GM18951 (cell line): ENCODE measurements at regions not wholly inside any gene's neighbourhood (a gene's known extent, or its start where the extent isn't known, plus 50 kb on each side); places are given as distances from the start of the nearest gene placed in this dataset.
"Not testable (repeated sequence)": the region's sequence is repeated elsewhere in the genome, so short reads cannot be mapped to it uniquely, and the experiment has no call there.

Experiments used
- POLR2A ChIP-seq: IDR thresholded peaks from 4 replicates; pipeline ENCODE4 v1.6.1; 2011; ENCODE audit warnings: mild to moderate bottlenecking; ENCODE audit not compliant: insufficient read length, insufficient read depth; ENCODE audit errors: extremely low read depth
- in situ Hi-C: fragments of 300-500 bp; cut with MboI; formaldehyde crosslinking; loops from one replicate; pipeline ENCODE4 v1.12.0; 2022; ENCODE audit warnings: low sequenced_read_pairs, mixed read lengths, inconsistent platforms; ENCODE audit not compliant: unreplicated experiment

DNA sequence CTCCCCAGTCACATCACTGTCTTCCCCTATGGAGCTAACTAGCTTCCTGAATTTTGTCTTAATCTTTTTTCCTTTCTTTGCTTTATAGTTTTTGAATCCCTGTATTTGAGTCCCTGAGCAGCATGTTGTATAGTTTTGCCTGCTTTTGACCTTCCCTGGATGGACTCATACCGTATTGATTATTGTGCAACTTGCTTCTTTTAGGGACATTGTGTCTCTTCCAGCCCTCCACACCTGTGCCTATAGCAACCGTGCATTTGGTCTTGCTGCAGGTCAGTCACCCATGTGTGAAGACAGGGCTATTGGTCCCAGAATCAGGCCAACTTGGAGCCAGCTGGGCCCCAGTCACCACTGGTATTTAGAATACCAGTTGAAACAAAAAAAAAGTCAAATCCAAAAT is 158.9 kb upstream of the ADCY1 start:
- no peak for TF ChIP-seq POLR2A
- in situ Hi-C loops, result no loop called here

DNA sequence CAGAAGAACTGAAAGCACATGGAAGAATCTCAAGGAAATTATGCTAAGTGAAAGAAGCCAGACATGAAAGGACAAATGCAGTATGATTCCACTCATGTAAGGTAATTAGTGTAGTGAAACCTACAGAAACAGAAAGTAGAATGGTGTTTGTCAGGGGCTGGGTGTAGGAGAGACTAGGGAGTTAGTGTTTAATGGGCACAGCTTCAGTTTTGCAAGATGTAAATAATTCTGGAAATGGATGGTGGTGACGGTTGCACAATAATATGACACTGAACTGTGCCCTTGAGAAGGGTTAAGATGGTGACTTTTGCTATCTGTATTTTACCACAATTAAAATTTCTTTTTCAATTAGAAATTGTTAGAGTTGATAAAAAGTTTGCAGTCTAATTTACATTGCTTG is 157.3 kb upstream of the ADCY1 start:
- no peak for TF ChIP-seq POLR2A
- in situ Hi-C loops, result no loop called here

DNA sequence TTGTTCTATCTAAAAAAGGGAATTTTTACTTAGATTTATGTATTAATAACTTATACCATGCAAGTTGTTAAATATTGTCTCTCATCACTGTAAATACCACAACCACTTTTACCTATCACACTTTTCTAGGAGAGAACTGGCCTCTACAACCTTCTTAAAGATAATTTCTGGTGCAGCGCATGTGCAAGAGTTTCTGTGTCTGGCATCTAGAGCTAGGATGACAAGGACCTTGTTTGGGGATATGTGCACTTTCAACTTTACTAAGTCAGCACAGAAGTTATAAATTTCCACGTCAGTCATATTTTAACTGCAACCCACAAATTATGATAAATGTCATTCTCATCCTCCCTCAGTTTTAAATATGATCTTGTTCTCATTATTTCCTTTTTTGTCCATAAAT is 156.9 kb upstream of the ADCY1 start:
- no peak for TF ChIP-seq POLR2A
- in situ Hi-C loops, result no loop called here

- in situ Hi-C loops, result no loop called here
- TF ChIP-seq POLR2A, result no peak
Observed at GRCh38 chr7:45417735-45418134, 156.4 kb upstream of the ADCY1 start.

- in situ Hi-C loops, result no loop called here
Observed at GRCh38 chr7:45420843-45421495, 153.2 kb upstream of the ADCY1 start.

GRCh38 chr7:45421806-45422205 is 152.4 kb upstream of the ADCY1 start:
- in situ Hi-C loops, result no loop called here
- no peak for TF ChIP-seq POLR2A

More at GRCh38 chr7:45420843-45421495, 153.2 kb upstream of the ADCY1 start:
- TF ChIP-seq POLR2A, result no peak

- in situ Hi-C loops, result no loop called here
- TF ChIP-seq POLR2A, result no peak
Observed at GRCh38 chr7:45430397-45430796, 143.8 kb upstream of the ADCY1 start.

GRCh38 chr7:45434167-45434784 is 139.9 kb upstream of the ADCY1 start:
- in situ Hi-C loops, result no loop called here
- TF ChIP-seq POLR2A, result no peak

GRCh38 chr7:45435131-45435530 is 139.0 kb upstream of the ADCY1 start:
- in situ Hi-C loops, result no loop called here
- no peak for TF ChIP-seq POLR2A

DNA sequence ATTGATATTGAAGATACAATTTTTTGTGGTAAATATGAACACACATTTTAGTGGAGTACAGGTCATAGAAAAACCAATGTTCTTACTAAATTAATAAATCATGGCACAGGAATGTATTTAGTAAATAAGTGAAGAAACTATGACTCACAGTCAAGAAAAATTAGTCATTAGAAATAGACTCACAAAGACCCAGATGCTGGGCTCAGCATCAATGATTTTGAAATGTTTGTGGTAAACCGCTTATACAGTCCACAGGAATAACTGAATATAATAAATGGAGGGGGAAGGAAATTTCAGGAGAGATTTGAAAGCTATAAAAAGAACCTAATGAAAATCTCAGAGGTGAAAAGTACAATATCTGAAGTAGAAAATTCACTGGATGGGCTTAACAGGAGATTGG is 138.3 kb upstream of the ADCY1 start:
- TF ChIP-seq POLR2A, result no peak
- in situ Hi-C loops, result no loop called here

- in situ Hi-C loops, result not testable (repeated sequence)
Observed at GRCh38 chr7:45440776-45441175, 133.4 kb upstream of the ADCY1 start.

- in situ Hi-C loops, result no loop called here
- no peak for TF ChIP-seq POLR2A
Observed at GRCh38 chr7:45443263-45443662, 130.9 kb upstream of the ADCY1 start.

- in situ Hi-C loops, result no loop called here
Observed at GRCh38 chr7:45446195-45446944, 127.8 kb upstream of the ADCY1 start.

DNA sequence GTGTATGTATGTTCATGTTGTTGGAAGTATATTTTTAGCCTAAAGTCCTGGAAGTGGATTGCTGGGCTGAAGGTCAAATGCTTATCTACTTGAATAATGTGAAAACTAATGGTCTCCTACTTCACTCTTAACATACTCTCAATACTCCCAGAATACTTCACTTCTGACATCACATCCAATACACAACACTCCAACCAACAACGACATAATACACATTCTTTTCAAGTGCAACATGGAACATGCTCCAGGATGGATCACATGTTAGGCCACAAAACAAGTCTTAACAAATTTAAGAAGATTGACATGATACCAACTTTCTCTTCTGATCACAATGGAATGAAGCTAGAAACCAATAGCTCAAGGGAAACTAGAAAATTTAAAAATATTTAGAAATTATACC is 126.9 kb upstream of the ADCY1 start:
- TF ChIP-seq POLR2A, result no peak
- in situ Hi-C loops, result no loop called here

More at GRCh38 chr7:45446195-45446944, 127.8 kb upstream of the ADCY1 start:
- TF ChIP-seq POLR2A, result no peak
